RWPE2 (cell line): ENCODE measurements at regions not wholly inside any gene's neighbourhood (a gene's known extent, or its start where the extent isn't known, plus 50 kb on each side); places are given as distances from the start of the nearest gene placed in this dataset.

Experiments
- ATAC-seq: fragments of 200-7000 bp; cut with Tn5 transposase; 3 replicates; pipeline ENCODE4 v1.9.1; 2021; ENCODE audit warnings: low read depth
- DNase-seq: peaks from one replicate; pipeline ENCODE4 v3.0.0-alpha.2; 2020; ENCODE audit warnings: low spot score
- H3K27ac ChIP-seq: fragments of 450-650 bp; 2 replicates; pipeline ENCODE4 v1.5.1; 2017; ENCODE audit warnings: mild to moderate bottlenecking; ENCODE audit not compliant: poor library complexity, severe bottlenecking
- H3K27me3 ChIP-seq: fragments of 250-450 bp; sonication (Bioruptor Pico); 2 replicates; pipeline ENCODE4 v1.5.1; 2021; ENCODE audit warnings: mild to moderate bottlenecking, moderate library complexity; ENCODE audit not compliant: insufficient read depth, poor library complexity, severe bottlenecking
- H3K36me3 ChIP-seq: fragments of 250-450 bp; sonication (Bioruptor Pico); 2 replicates; pipeline ENCODE4 v1.5.1; 2020; ENCODE audit warnings: low read depth, mild to moderate bottlenecking, moderate library complexity
- H3K4me1 ChIP-seq: fragments of 250-450 bp; sonication (Bioruptor Pico); 2 replicates; pipeline ENCODE4 v1.5.1; 2021; ENCODE audit warnings: mild to moderate bottlenecking, moderate library complexity; ENCODE audit not compliant: insufficient read depth, poor library complexity, severe bottlenecking
- H3K4me3 ChIP-seq: fragments of 250-450 bp; sonication (Bioruptor Pico); 2 replicates; pipeline ENCODE4 v1.5.1; 2021; ENCODE audit warnings: mild to moderate bottlenecking, moderate library complexity; ENCODE audit not compliant: severe bottlenecking
- H3K9me3 ChIP-seq: fragments of 250-450 bp; sonication (Bioruptor Pico); 2 replicates; pipeline ENCODE4 v1.5.1; 2021; ENCODE audit warnings: mild to moderate bottlenecking, moderate library complexity; ENCODE audit not compliant: severe bottlenecking
- CTCF ChIP-seq: fragments of 450-650 bp; IDR thresholded peaks from one replicate; pipeline ENCODE4 v1.5.1; 2017; ENCODE audit warnings: mild to moderate bottlenecking, moderate library complexity; ENCODE audit not compliant: poor library complexity, severe bottlenecking

- DNase-seq (no peak), ATAC-seq (no peak)
- Histone ChIP-seq H3K4me1 (no peaks in the 10 kb centered on the region), H3K36me3 (no peaks in the 10 kb centered on the region), H3K4me3 (no peak overlapping the region), H3K9me3 (no peaks in the 10 kb centered on the region), H3K27ac (no peak overlapping the region), H3K27me3 (no peaks in the 10 kb centered on the region)
- no peak for TF ChIP-seq CTCF
Observed at GRCh38 chr5:124352312-124352711, 394.1 kb downstream of the ZNF608 start.

- ATAC-seq (0 out of 3 replicates have a peak, but pooled peaks have one; percentile 31), DNase-seq (no peak)
- Histone ChIP-seq H3K36me3 (no peaks in the 10 kb centered on the region), H3K4me3 (no peak overlapping the region), H3K4me1 (no peaks in the 10 kb centered on the region), H3K9me3 (no peaks in the 10 kb centered on the region), H3K27me3 (no peaks in the 10 kb centered on the region), H3K27ac (no peak overlapping the region)
- no peak for TF ChIP-seq CTCF
Observed at GRCh38 chr5:124349931-124350330, 396.5 kb downstream of the ZNF608 start.

- ATAC-seq (peak; percentile 81), DNase-seq (no peak)
- H3K36me3 ChIP-seq, result no peaks in the 10 kb centered on the region
- TF ChIP-seq CTCF, result no peak
- no peaks in the 10 kb centered on the region for H3K4me1 ChIP-seq
- no peak overlapping the region for H3K4me3 ChIP-seq
- no peaks in the 10 kb centered on the region for H3K9me3 ChIP-seq
- H3K27me3 ChIP-seq, result no peaks in the 10 kb centered on the region
- H3K27ac ChIP-seq, result no peak overlapping the region
Observed at GRCh38 chr5:124343451-124343867, 403.0 kb downstream of the ZNF608 start.

GRCh38 chr5:124342986-124343385 is 403.5 kb downstream of the ZNF608 start:
- ATAC-seq, result no peak
- no peak overlapping the region for H3K27ac ChIP-seq
- H3K36me3 ChIP-seq, result no peaks in the 10 kb centered on the region
- no peak for TF ChIP-seq CTCF
- no peaks in the 10 kb centered on the region for H3K27me3 ChIP-seq
- H3K4me1 ChIP-seq, result no peaks in the 10 kb centered on the region
- no peaks in the 10 kb centered on the region for H3K9me3 ChIP-seq
- H3K4me3 ChIP-seq, result no peak overlapping the region
- DNase-seq, result no peak

GRCh38 chr5:124342584-124342983 is 403.9 kb downstream of the ZNF608 start:
- no peaks in the 10 kb centered on the region for H3K9me3 ChIP-seq
- no peak for ATAC-seq

More at GRCh38 chr5:124342584-124342983, 403.9 kb downstream of the ZNF608 start:
- H3K27ac ChIP-seq, result no peak overlapping the region
- no peaks in the 10 kb centered on the region for H3K36me3 ChIP-seq
- no peak overlapping the region for H3K4me3 ChIP-seq
- H3K27me3 ChIP-seq, result no peaks in the 10 kb centered on the region
- TF ChIP-seq CTCF, result no peak
- no peaks in the 10 kb centered on the region for H3K4me1 ChIP-seq
- DNase-seq, result no peak
